Activated T-helper 2 cell treated with anti-CD3 and anti-CD28 coated beads, Interferon-gamma antibody, Interleukin-2, Interleukin-4, amounts not matched to agents 10 μg/mL and 5 μg/mL and 100 μg/mL, durations not matched to agents 14 hours and 24 hours and 36 hours (primary cell): ENCODE measurements at regions not wholly inside any gene's neighbourhood (a gene's known extent, or its start where the extent isn't known, plus 50 kb on each side); places are given as distances from the start of the nearest gene placed in this dataset.

Source experiments
- DNase-seq: peaks from one replicate; pipeline ENCODE4 v3.0.0; 2021; ENCODE audit warnings: low spot score
- H3K27ac Mint-ChIP-seq: one replicate; pipeline ENCODE4 v1.8.0; 2021; ENCODE audit warnings: mixed read lengths
- H3K27me3 Mint-ChIP-seq: one replicate; pipeline ENCODE4 v1.8.0; 2021; ENCODE audit warnings: low read depth, mixed read lengths
- H3K36me3 Mint-ChIP-seq: one replicate; pipeline ENCODE4 v1.8.0; 2021; ENCODE audit warnings: low read depth, mixed read lengths
- H3K4me1 Mint-ChIP-seq: one replicate; pipeline ENCODE4 v1.8.0; 2021; ENCODE audit warnings: low read depth, mixed read lengths
- H3K4me3 Mint-ChIP-seq: one replicate; pipeline ENCODE4 v1.8.0; 2021; ENCODE audit warnings: low read depth, mild to moderate bottlenecking, moderate library complexity, mixed read lengths
- H3K9me3 Mint-ChIP-seq: one replicate; pipeline ENCODE4 v1.8.0; 2021; ENCODE audit warnings: mixed read lengths
- intact Hi-C: fragments of 100-400 bp; cut with micrococcal nuclease; formaldehyde crosslinking; loops from one replicate; pipeline ENCODE4 v1.15.1; 2023

GRCh38 chr11:115710980-115711379, 206.8 kb upstream of the CADM1 start:
- no peak overlapping the region for H3K4me3 Mint-ChIP-seq
- no peaks in the 10 kb centered on the region for H3K9me3 Mint-ChIP-seq
- peaks cover 8% of the 10 kb centered on the region for H3K4me1 Mint-ChIP-seq
- no peaks in the 10 kb centered on the region for H3K27me3 Mint-ChIP-seq
- intact Hi-C loops = no loop called here
- no peaks in the 10 kb centered on the region for H3K36me3 Mint-ChIP-seq
- no peak for DNase-seq
- H3K27ac Mint-ChIP-seq = no peak overlapping the region

- no peak overlapping the region for H3K4me3 Mint-ChIP-seq
- H3K9me3 Mint-ChIP-seq = no peaks in the 10 kb centered on the region
- H3K27me3 Mint-ChIP-seq = no peaks in the 10 kb centered on the region
- no peak for DNase-seq
- intact Hi-C loops = no loop called here
- no peaks in the 10 kb centered on the region for H3K36me3 Mint-ChIP-seq
- H3K27ac Mint-ChIP-seq = no peak overlapping the region
- H3K4me1 Mint-ChIP-seq = peaks cover 8% of the 10 kb centered on the region
Measured at GRCh38 chr11:115710426-115710825, 206.2 kb upstream of the CADM1 start.

GRCh38 chr11:115709297-115709696, 205.1 kb upstream of the CADM1 start:
- Mint-ChIP-seq H3K9me3 (peaks cover 3% of the 10 kb centered on the region), H3K27ac (no peak overlapping the region), H3K27me3 (no peaks in the 10 kb centered on the region), H3K4me1 (peaks cover 8% of the 10 kb centered on the region), H3K4me3 (no peak overlapping the region), H3K36me3 (no peaks in the 10 kb centered on the region)
- DNase-seq = no peak
- intact Hi-C loops = no loop called here

GRCh38 chr11:115707180-115707905, 203.1 kb upstream of the CADM1 start:
- H3K4me3 Mint-ChIP-seq = no peak overlapping the region
- intact Hi-C loops = no loop called here
- DNase-seq = no peak
- H3K27me3 Mint-ChIP-seq = no peaks in the 10 kb centered on the region
- no peaks in the 10 kb centered on the region for H3K36me3 Mint-ChIP-seq
- H3K27ac Mint-ChIP-seq = no peak overlapping the region
- H3K4me1 Mint-ChIP-seq = peaks cover 8% of the 10 kb centered on the region
- peaks cover 3% of the 10 kb centered on the region for H3K9me3 Mint-ChIP-seq

GRCh38 chr11:115706626-115707135, 202.5 kb upstream of the CADM1 start:
- DNase-seq = no peak
- H3K27ac Mint-ChIP-seq = no peak overlapping the region
- intact Hi-C loops = no loop called here

GRCh38 chr11:115705200-115705599, 201.0 kb upstream of the CADM1 start:
- Mint-ChIP-seq H3K4me3 (no peak overlapping the region), H3K27me3 (no peaks in the 10 kb centered on the region), H3K9me3 (peaks cover 3% of the 10 kb centered on the region), H3K36me3 (no peaks in the 10 kb centered on the region), H3K27ac (no peak overlapping the region), H3K4me1 (peaks cover 8% of the 10 kb centered on the region)
- intact Hi-C loops = no loop called here
- DNase-seq = no peak

More at GRCh38 chr11:115706626-115707135, 202.5 kb upstream of the CADM1 start:
- Mint-ChIP-seq H3K4me1 (peaks cover 8% of the 10 kb centered on the region), H3K36me3 (no peaks in the 10 kb centered on the region), H3K9me3 (peaks cover 3% of the 10 kb centered on the region), H3K27me3 (no peaks in the 10 kb centered on the region), H3K4me3 (no peak overlapping the region)

- Mint-ChIP-seq H3K36me3 (no peaks in the 10 kb centered on the region), H3K4me3 (no peak overlapping the region), H3K27me3 (no peaks in the 10 kb centered on the region), H3K27ac (no peak overlapping the region), H3K9me3 (peaks cover 3% of the 10 kb centered on the region), H3K4me1 (no peaks in the 10 kb centered on the region)
- intact Hi-C loops = no loop called here
- no peak for DNase-seq
Measured at GRCh38 chr11:115700981-115701875, 197.0 kb upstream of the CADM1 start.

- no peak for DNase-seq
- H3K9me3 Mint-ChIP-seq = peaks cover 3% of the 10 kb centered on the region
- no peaks in the 10 kb centered on the region for H3K36me3 Mint-ChIP-seq
- intact Hi-C loops = no loop called here
- H3K4me1 Mint-ChIP-seq = no peaks in the 10 kb centered on the region
- H3K27ac Mint-ChIP-seq = no peak overlapping the region
- H3K27me3 Mint-ChIP-seq = no peaks in the 10 kb centered on the region
- H3K4me3 Mint-ChIP-seq = no peak overlapping the region
Measured at GRCh38 chr11:115700496-115700895, 196.3 kb upstream of the CADM1 start.

- H3K27me3 Mint-ChIP-seq = no peaks in the 10 kb centered on the region
- H3K36me3 Mint-ChIP-seq = no peaks in the 10 kb centered on the region
- no peak overlapping the region for H3K27ac Mint-ChIP-seq
- H3K9me3 Mint-ChIP-seq = peaks cover 3% of the 10 kb centered on the region
- H3K4me1 Mint-ChIP-seq = no peaks in the 10 kb centered on the region
- no peak for DNase-seq
- intact Hi-C loops = no loop called here
- no peak overlapping the region for H3K4me3 Mint-ChIP-seq
Measured at GRCh38 chr11:115699733-115700132, 195.5 kb upstream of the CADM1 start.

GRCh38 chr11:115699326-115699725, 195.1 kb upstream of the CADM1 start:
- peaks cover under 1% of the 10 kb centered on the region for H3K9me3 Mint-ChIP-seq
- intact Hi-C loops = no loop called here
- no peak overlapping the region for H3K4me3 Mint-ChIP-seq
- H3K36me3 Mint-ChIP-seq = no peaks in the 10 kb centered on the region
- no peaks in the 10 kb centered on the region for H3K4me1 Mint-ChIP-seq
- no peak for DNase-seq
- H3K27ac Mint-ChIP-seq = no peak overlapping the region
- no peaks in the 10 kb centered on the region for H3K27me3 Mint-ChIP-seq

- Mint-ChIP-seq H3K9me3 (no peaks in the 10 kb centered on the region), H3K27ac (no peak overlapping the region), H3K27me3 (no peaks in the 10 kb centered on the region), H3K4me1 (no peaks in the 10 kb centered on the region), H3K36me3 (no peaks in the 10 kb centered on the region), H3K4me3 (no peak overlapping the region)
- DNase-seq = no peak
- intact Hi-C loops = no loop called here
Measured at GRCh38 chr11:115698243-115698642, 194.0 kb upstream of the CADM1 start.

GRCh38 chr11:115696563-115696962, 192.3 kb upstream of the CADM1 start:
- Mint-ChIP-seq H3K27ac (no peak overlapping the region), H3K36me3 (no peaks in the 10 kb centered on the region), H3K4me3 (no peak overlapping the region), H3K27me3 (no peaks in the 10 kb centered on the region), H3K9me3 (no peaks in the 10 kb centered on the region), H3K4me1 (no peaks in the 10 kb centered on the region)
- no peak for DNase-seq
- intact Hi-C loops = no loop called here
